Thyroid gland (tissue), 4 donors: ENCODE measurements at regions not wholly inside any gene's neighbourhood (a gene's known extent, or its start where the extent isn't known, plus 50 kb on each side); places are given as distances from the start of the nearest gene placed in this dataset.
A peak's percentile ranks its signal among the peaks of the same experiment; 100 is the strongest.

ENCODE experiments used
- DNase-seq, 2 donors: peaks; one replicate each; pipeline ENCODE4 v3.0.0-alpha.2; 2019
- H3K27ac ChIP-seq, 3 donors: fragments of 200-600 bp; sonication (generic); 1 replicate in 2 of 3; 2 replicates in 1 of 3; pipeline ENCODE4 v1.5.1; 2016 to 2019; ENCODE audit warnings: mild to moderate bottlenecking in 1 of 3, moderate library complexity in 1 of 3
- H3K27me3 ChIP-seq: fragments of 200-600 bp; sonication (generic); one replicate; pipeline ENCODE4 v1.5.1; 2019
- H3K36me3 ChIP-seq, 2 donors: fragments of 200-600 bp; sonication (generic); one replicate each; pipeline ENCODE4 v1.5.1; 2016 to 2019
- H3K4me1 ChIP-seq, 2 donors: fragments of 200-600 bp; sonication (generic); one replicate each; pipeline ENCODE4 v1.5.1; 2017 to 2019
- H3K4me3 ChIP-seq, 3 donors: fragments of 200-600 bp; sonication (generic); replicated peaks in 1 of 3; 1 replicate in 2 of 3; 2 replicates in 1 of 3; pipeline ENCODE4 v1.5.1; 2016; ENCODE audit warnings: mild to moderate bottlenecking in 1 of 3
- H3K9me3 ChIP-seq: fragments of 200-600 bp; sonication (generic); one replicate; pipeline ENCODE4 v1.5.1; 2017
- POLR2A ChIP-seq, 2 donors: fragments of 450-650 bp; IDR thresholded peaks; one replicate each; pipeline ENCODE4 v1.6.1; 2017; ENCODE audit warnings: antibody characterized with exemption in 2 of 2, mild to moderate bottlenecking in 2 of 2, moderate library complexity in 1 of 2
- WGBS, 2 donors: methylation state at CpG; one replicate each; pipeline ENCODE4 v1.1.5; 2017; 5-methylcytosine and 5-hydroxymethylcytosine counted together
- intact Hi-C: fragments of 100-400 bp; cut with DNase I; formaldehyde crosslinking; loops from one replicate; pipeline ENCODE4 v1.15.1; 2023
- TF ChIP-seq, protein P1 (sequence below), 6 experiments: fragments of 200-600 bp in 3 of 6; fragments of 450-650 bp in 3 of 6; sonication (generic) in 3 of 6; IDR thresholded peaks; one replicate each; pipeline ENCODE4 v1.5.1; 2016 to 2019; ENCODE audit warnings: antibody characterized with exemption in 6 of 6, mild to moderate bottlenecking in 2 of 6, inconsistent platforms in 1 of 6, moderate library complexity in 1 of 6

DNA sequence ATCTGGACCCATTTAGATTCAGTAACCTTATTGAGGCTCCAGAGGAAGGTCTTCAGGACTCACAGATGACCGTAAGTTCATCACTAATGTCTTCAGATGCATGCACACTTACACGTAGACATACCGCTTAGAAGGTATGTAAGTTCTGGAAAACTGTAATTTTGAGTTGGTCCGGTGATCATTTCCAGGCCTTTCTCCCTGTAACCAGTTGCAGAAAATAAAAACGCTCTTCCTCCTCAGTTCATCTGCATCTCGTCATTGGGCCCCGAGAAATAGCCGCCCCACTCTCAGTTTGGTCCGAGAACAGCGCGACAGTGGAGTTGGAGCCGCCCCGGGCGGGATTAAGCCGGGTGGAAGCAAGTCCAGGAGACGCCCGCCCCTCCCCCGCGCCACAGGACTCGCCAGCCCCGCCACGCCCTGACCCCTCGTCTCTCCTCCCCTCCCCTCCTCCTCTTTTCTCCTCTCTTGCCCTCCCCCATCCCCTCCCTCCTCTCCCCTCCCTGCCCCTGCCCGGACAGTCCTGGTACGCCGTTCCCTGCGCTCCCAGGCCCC lies 83.7 kb downstream of the TNFAIP2 start:
- peak overlapping the region; percentile 78 to 93 (median 92) for H3K27ac ChIP-seq
- TF ChIP-seq POLR2A (IDR thresholded peaks at IDR 0.05), result no peak
- TF ChIP-seq, protein P1, sequence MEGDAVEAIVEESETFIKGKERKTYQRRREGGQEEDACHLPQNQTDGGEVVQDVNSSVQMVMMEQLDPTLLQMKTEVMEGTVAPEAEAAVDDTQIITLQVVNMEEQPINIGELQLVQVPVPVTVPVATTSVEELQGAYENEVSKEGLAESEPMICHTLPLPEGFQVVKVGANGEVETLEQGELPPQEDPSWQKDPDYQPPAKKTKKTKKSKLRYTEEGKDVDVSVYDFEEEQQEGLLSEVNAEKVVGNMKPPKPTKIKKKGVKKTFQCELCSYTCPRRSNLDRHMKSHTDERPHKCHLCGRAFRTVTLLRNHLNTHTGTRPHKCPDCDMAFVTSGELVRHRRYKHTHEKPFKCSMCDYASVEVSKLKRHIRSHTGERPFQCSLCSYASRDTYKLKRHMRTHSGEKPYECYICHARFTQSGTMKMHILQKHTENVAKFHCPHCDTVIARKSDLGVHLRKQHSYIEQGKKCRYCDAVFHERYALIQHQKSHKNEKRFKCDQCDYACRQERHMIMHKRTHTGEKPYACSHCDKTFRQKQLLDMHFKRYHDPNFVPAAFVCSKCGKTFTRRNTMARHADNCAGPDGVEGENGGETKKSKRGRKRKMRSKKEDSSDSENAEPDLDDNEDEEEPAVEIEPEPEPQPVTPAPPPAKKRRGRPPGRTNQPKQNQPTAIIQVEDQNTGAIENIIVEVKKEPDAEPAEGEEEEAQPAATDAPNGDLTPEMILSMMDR (IDR thresholded peaks at IDR 0.05), result no peak

DNA sequence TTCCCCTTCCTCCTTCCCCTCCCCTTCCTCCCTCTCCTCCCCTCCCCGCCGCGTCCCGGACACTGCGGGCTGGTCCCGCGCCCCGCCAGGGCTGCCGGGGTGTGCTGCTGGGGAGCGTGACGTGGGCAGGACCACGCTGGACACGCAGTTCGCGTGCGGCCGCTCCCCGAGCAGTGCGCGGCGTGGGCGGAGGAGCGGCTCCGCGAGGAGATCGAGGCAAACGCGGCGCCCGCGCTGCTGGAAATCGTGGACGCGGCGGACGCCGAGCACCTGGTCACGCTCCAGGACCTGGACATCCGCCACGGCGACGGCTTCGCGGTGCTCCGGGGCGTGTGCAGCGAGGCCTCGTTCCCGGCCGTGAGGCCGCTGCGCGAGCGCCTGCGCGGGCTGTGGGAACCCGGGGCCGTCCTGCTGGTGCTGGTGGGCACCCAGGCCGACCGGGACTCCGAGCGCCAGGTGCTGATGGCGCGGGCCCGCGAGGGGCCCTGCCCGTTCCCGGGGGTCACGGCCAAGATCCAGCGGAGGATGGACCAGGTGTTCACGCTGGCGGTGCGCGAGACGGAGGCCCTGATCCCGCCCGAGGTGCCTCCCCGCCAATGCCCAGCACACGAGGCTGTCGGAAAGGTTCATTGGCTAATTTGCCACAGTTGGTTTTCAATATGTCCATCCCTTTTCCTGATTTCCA lies 84.3 kb downstream of the TNFAIP2 start:
- 20 to 35% methylated on average over 10 to 14 of the region's 80 CpGs for WGBS, 2 donors
- TF ChIP-seq, protein P1 (IDR thresholded peaks at IDR 0.05), result peak in 1 of 6 experiments; percentile 8
- peak in 1 of 2 donors; percentile 46 for TF ChIP-seq POLR2A (IDR thresholded peaks at IDR 0.05)

More for the DNA sequence above, 83.7 kb downstream of the TNFAIP2 start:
- intact Hi-C loops, result no loop called here
- Histone ChIP-seq H3K9me3 (no peaks in the 10 kb centered on the region), H3K27me3 (no peaks in the 10 kb centered on the region), H3K4me1 (peaks cover 21 to 25% of the 10 kb centered on the region in 2 donors), H3K4me3 (peak overlapping the region in 1 of 3 donors; percentile 44), H3K36me3 (no peaks in the 10 kb centered on the region)
- 20 to 31% methylated on average over 19 to 23 of the region's 27 CpGs for WGBS, 2 donors
- peak; percentile 87 for DNase-seq

DNA sequence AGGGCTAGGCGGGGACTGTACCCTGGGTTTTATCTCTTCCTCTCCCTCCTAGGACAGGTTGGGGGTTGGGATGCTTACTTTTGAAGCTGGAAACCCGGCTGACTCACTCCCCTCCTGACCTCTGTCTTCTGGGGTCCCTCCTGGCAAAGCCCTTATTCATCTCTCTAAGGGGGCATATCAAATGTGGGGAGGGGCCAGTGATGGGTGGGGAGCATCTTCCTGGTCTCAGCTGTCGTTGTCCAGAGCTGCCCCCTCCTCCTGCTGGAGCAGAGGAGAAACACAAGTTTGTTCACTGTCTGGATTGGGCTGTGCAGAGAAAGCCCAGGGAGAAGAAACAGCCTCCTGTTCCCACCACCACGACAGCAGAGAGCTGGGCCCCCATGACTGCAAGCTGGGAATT lies 85.8 kb downstream of the TNFAIP2 start:
- 52 to 62% methylated on average over 2 to 4 of the region's 4 CpGs for WGBS, 2 donors
- no peaks in the 10 kb centered on the region for H3K27me3 ChIP-seq
- no peak overlapping the region for H3K4me3 ChIP-seq
- H3K27ac ChIP-seq, result peak overlapping the region in 1 of 3 donors; percentile 92
- H3K4me1 ChIP-seq, result peaks cover 21 to 25% of the 10 kb centered on the region in 2 donors
- TF ChIP-seq, protein P1 (IDR thresholded peaks at IDR 0.05), result no peak
- TF ChIP-seq POLR2A (IDR thresholded peaks at IDR 0.05), result no peak
- no peaks in the 10 kb centered on the region for H3K36me3 ChIP-seq
- H3K9me3 ChIP-seq, result no peaks in the 10 kb centered on the region
- no peak for DNase-seq
- intact Hi-C loops, result no loop called here

More for the DNA sequence above, 84.3 kb downstream of the TNFAIP2 start:
- Histone ChIP-seq H3K27ac (peak overlapping the region; percentile 78 to 93 (median 92)), H3K36me3 (no peaks in the 10 kb centered on the region), H3K4me1 (peaks cover 21 to 25% of the 10 kb centered on the region in 2 donors), H3K27me3 (no peaks in the 10 kb centered on the region), H3K9me3 (no peaks in the 10 kb centered on the region), H3K4me3 (peak overlapping the region in 2 of 3 donors; percentile 38 to 44)
- intact Hi-C loops, result no loop called here
- DNase-seq, result peak; percentile 69 to 75

DNA sequence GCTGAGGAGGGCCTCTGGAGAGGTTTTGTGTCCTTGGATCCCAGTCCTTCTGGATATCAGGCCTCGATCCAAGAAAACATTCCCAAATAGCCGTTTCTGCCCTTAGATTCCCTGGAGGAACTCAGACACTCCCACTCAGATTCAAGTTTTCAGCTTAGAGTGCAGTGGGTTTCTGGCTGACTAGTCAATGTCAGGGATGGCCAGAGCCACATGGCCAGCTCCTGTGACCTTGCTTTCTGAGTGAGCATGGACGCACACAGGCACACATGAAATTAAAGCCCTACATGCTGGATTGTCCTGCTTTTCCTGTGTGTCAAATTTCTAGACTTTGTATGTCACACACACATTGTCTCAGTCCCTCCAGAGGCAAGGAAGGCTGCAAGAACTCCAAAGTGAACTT lies 86.2 kb downstream of the TNFAIP2 start:
- no peaks in the 10 kb centered on the region for H3K36me3 ChIP-seq
- TF ChIP-seq, protein P1 (IDR thresholded peaks at IDR 0.05), result no peak
- no peak for TF ChIP-seq POLR2A (IDR thresholded peaks at IDR 0.05)
- WGBS, 2 donors, result 40 to 60% methylated on average over 3 of the region's 3 CpGs
- peak overlapping the region in 1 of 3 donors; percentile 92 for H3K27ac ChIP-seq
- peaks cover 21 to 25% of the 10 kb centered on the region in 2 donors for H3K4me1 ChIP-seq
- H3K9me3 ChIP-seq, result no peaks in the 10 kb centered on the region
- H3K27me3 ChIP-seq, result no peaks in the 10 kb centered on the region
- DNase-seq, result peak in 1 of 2 donors; percentile 22
- intact Hi-C loops, result no loop called here
- H3K4me3 ChIP-seq, result no peak overlapping the region

DNA sequence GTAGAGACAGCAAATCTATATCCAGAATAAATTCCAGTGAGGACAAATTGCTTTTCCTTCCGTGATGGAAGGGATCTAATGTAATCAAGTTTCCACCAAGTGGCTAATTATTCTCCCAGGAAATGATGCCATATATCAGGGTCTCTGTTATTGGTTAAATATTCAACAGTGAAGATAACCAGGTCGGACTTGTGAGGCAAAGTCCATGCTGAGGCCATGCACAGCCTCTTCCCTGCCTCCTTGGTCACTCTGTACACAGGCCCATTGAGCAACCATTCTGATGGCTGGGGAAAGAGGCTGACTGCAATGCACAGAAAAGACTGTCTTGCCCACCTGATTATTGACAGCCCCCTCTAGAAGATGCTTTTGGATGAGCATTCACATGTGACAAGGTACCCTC lies 90.1 kb downstream of the TNFAIP2 start:
- 93 to 100% methylated on average over 2 of the region's 2 CpGs for WGBS, 2 donors
- TF ChIP-seq POLR2A (IDR thresholded peaks at IDR 0.05), result no peak
- TF ChIP-seq, protein P1 (IDR thresholded peaks at IDR 0.05), result no peak
- Histone ChIP-seq H3K4me1 (peaks cover 5 to 6% of the 10 kb centered on the region in 2 donors), H3K4me3 (no peak overlapping the region), H3K27me3 (no peaks in the 10 kb centered on the region), H3K36me3 (no peaks in the 10 kb centered on the region), H3K9me3 (no peaks in the 10 kb centered on the region), H3K27ac (no peak overlapping the region)
- intact Hi-C loops, result no loop called here
- no peak for DNase-seq
